ENCODE measurements at regions not wholly inside any gene's neighbourhood (a gene's known extent, or its start where the extent isn't known, plus 50 kb on each side); places are given as distances from the start of the nearest gene placed in this dataset.
"Not testable (repeated sequence)": the region's sequence is repeated elsewhere in the genome, so short reads cannot be mapped to it uniquely, and the experiment has no call there.

DNA sequence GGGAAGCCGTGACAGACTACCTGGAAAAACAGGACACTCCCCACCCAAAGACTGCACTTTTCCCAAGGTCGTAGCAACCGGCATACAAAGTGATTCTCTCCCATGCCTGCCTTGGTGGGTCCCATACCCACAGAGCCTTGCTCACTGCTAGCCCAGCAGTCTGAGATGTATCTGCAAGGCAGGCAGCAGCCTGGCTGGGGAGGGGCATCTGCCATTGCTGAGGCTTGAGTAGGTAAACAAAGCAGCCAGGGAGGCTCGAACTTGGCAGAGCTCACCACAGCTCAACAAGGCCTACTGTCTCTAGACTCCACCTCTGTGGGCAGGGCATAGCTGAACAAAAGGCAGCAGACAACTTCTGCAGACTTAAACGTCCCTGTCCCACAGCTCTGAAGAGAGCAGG is 144.4 kb upstream of the FSHR start:
- not testable (repeated sequence) for TF ChIP-seq POLR2AphosphoS5 (IDR thresholded peaks at IDR 0.05; ENCODE audit: low read depth, low read length); TAF1 (IDR thresholded peaks at IDR 0.05; ENCODE audit: borderline replicate concordance, low read depth, low read length)

Measured in GM12892 (cell line).